ENCODE measurements at regions not wholly inside any gene's neighbourhood (a gene's known extent, or its start where the extent isn't known, plus 50 kb on each side); places are given as distances from the start of the nearest gene placed in this dataset.

- H3K27ac ChIP-seq: no peak overlapping the region
- H3K4me1 ChIP-seq (ENCODE audit: control insufficient read depth in 1 of 2, low read depth in 2 of 2): no peaks in the 10 kb centered on the region
- H3K27me3 ChIP-seq (replicated peaks; ENCODE audit: insufficient read depth): no peaks in the 10 kb centered on the region
- no peaks in the 10 kb centered on the region for H3K36me3 ChIP-seq
- H3K4me3 ChIP-seq: no peak overlapping the region
- no peak for DNase-seq (ENCODE audit: low spot score)
- H3K9me3 ChIP-seq: no peaks in the 10 kb centered on the region
- no peak for TF ChIP-seq CTCF (IDR thresholded peaks at IDR 0.05)
- ATAC-seq (ENCODE audit: insufficient number of reproducible peaks, low FRiP score, low read depth): no peak
Observed at GRCh38 chr9:21682381-21682780, 120.1 kb upstream of the MTAP start.

GRCh38 chr9:21682981-21683380 lies 119.5 kb upstream of the MTAP start:
- Histone ChIP-seq H3K4me3 (no peak overlapping the region), H3K27ac (no peak overlapping the region), H3K27me3 (replicated peaks; ENCODE audit: insufficient read depth) (no peaks in the 10 kb centered on the region), H3K4me1 (ENCODE audit: control insufficient read depth in 1 of 2, low read depth in 2 of 2) (no peaks in the 10 kb centered on the region), H3K9me3 (no peaks in the 10 kb centered on the region), H3K36me3 (no peaks in the 10 kb centered on the region)
- DNase-seq (ENCODE audit: low spot score) (no peak), ATAC-seq (ENCODE audit: insufficient number of reproducible peaks, low FRiP score, low read depth) (no peak)
- no peak for TF ChIP-seq CTCF (IDR thresholded peaks at IDR 0.05)

GRCh38 chr9:21683484-21684175 lies 118.8 kb upstream of the MTAP start:
- Histone ChIP-seq H3K4me1 (ENCODE audit: control insufficient read depth in 1 of 2, low read depth in 2 of 2) (no peaks in the 10 kb centered on the region), H3K27ac (no peak overlapping the region), H3K4me3 (no peak overlapping the region), H3K36me3 (no peaks in the 10 kb centered on the region), H3K9me3 (no peaks in the 10 kb centered on the region), H3K27me3 (replicated peaks; ENCODE audit: insufficient read depth) (no peaks in the 10 kb centered on the region)
- ATAC-seq (ENCODE audit: insufficient number of reproducible peaks, low FRiP score, low read depth) (no peak), DNase-seq (ENCODE audit: low spot score) (no peak)
- no peak for TF ChIP-seq CTCF (IDR thresholded peaks at IDR 0.05)

GRCh38 chr9:21684231-21684630 lies 118.2 kb upstream of the MTAP start:
- H3K36me3 ChIP-seq: no peaks in the 10 kb centered on the region
- no peaks in the 10 kb centered on the region for H3K27me3 ChIP-seq (replicated peaks; ENCODE audit: insufficient read depth)
- no peak overlapping the region for H3K4me3 ChIP-seq
- H3K4me1 ChIP-seq (ENCODE audit: control insufficient read depth in 1 of 2, low read depth in 2 of 2): no peaks in the 10 kb centered on the region
- no peak overlapping the region for H3K27ac ChIP-seq
- DNase-seq (ENCODE audit: low spot score) (no peak), ATAC-seq (ENCODE audit: insufficient number of reproducible peaks, low FRiP score, low read depth) (no peak)
- TF ChIP-seq CTCF (IDR thresholded peaks at IDR 0.05): no peak
- H3K9me3 ChIP-seq: no peaks in the 10 kb centered on the region

GRCh38 chr9:21684831-21685362 lies 117.5 kb upstream of the MTAP start:
- Histone ChIP-seq H3K9me3 (no peaks in the 10 kb centered on the region), H3K4me3 (no peak overlapping the region), H3K27ac (no peak overlapping the region), H3K36me3 (no peaks in the 10 kb centered on the region), H3K27me3 (replicated peaks; ENCODE audit: insufficient read depth) (no peaks in the 10 kb centered on the region), H3K4me1 (ENCODE audit: control insufficient read depth in 1 of 2, low read depth in 2 of 2) (no peaks in the 10 kb centered on the region)
- DNase-seq (ENCODE audit: low spot score) (no peak), ATAC-seq (ENCODE audit: insufficient number of reproducible peaks, low FRiP score, low read depth) (no peak)
- TF ChIP-seq CTCF (IDR thresholded peaks at IDR 0.05): no peak
